ENCODE measurements at regions not wholly inside any gene's neighbourhood (a gene's known extent, or its start where the extent isn't known, plus 50 kb on each side); places are given as distances from the start of the nearest gene placed in this dataset.

GRCh38 chr22:48039326-48039725 lies 1276.9 kb downstream of the TBC1D22A start:
- no peak for DNase-seq

GRCh38 chr22:48037618-48038017 lies 1275.2 kb downstream of the TBC1D22A start:
- no peak for DNase-seq

GRCh38 chr22:48035897-48036296 lies 1273.4 kb downstream of the TBC1D22A start:
- no peak for DNase-seq

- DNase-seq, result no peak
These were observed 1269.1 kb downstream of the TBC1D22A start for GRCh38 chr22:48031589-48031988.

- DNase-seq, result no peak
These were observed 1262.6 kb downstream of the TBC1D22A start for GRCh38 chr22:48025096-48025495.

GRCh38 chr22:48021991-48022401 lies 1259.5 kb downstream of the TBC1D22A start:
- no peak for DNase-seq

GRCh38 chr22:48018346-48018745 lies 1255.9 kb downstream of the TBC1D22A start:
- peak; percentile 49 for DNase-seq

- no peak for DNase-seq
These were observed 1253.3 kb downstream of the TBC1D22A start for GRCh38 chr22:48015701-48016100.

- no peak for DNase-seq
These were observed 1242.5 kb downstream of the TBC1D22A start for GRCh38 chr22:48004936-48005335.

- DNase-seq, result no peak
These were observed 1241.6 kb downstream of the TBC1D22A start for GRCh38 chr22:48004038-48004437.

- no peak for DNase-seq
These were observed 1238.7 kb downstream of the TBC1D22A start for GRCh38 chr22:48001101-48001500.

GRCh38 chr22:47997612-47998011 lies 1235.2 kb downstream of the TBC1D22A start:
- DNase-seq, result no peak

- DNase-seq, result no peak
These were observed 1234.7 kb downstream of the TBC1D22A start for GRCh38 chr22:47997052-47997590.

GRCh38 chr22:47996446-47996857 lies 1234.0 kb downstream of the TBC1D22A start:
- no peak for DNase-seq

- DNase-seq, result no peak
These were observed 1233.3 kb downstream of the TBC1D22A start for GRCh38 chr22:47995718-47996117.

GRCh38 chr22:47995264-47995627 lies 1232.8 kb downstream of the TBC1D22A start:
- no peak for DNase-seq

- no peak for DNase-seq
These were observed 1232.3 kb downstream of the TBC1D22A start for GRCh38 chr22:47994601-47995263.

GRCh38 chr22:47994045-47994444 lies 1231.6 kb downstream of the TBC1D22A start:
- DNase-seq, result no peak

GRCh38 chr22:47990481-47990880 lies 1228.0 kb downstream of the TBC1D22A start:
- DNase-seq, result no peak

- no peak for DNase-seq
These were observed 1225.5 kb downstream of the TBC1D22A start for GRCh38 chr22:47987885-47988515.

GRCh38 chr22:47976219-47976618 lies 1213.8 kb downstream of the TBC1D22A start:
- DNase-seq, result no peak

- DNase-seq, result no peak
These were observed 1205.4 kb downstream of the TBC1D22A start for GRCh38 chr22:47967831-47968230.

GRCh38 chr22:47966316-47966715 lies 1203.9 kb downstream of the TBC1D22A start:
- no peak for DNase-seq

- DNase-seq, result no peak
These were observed 1203.4 kb downstream of the TBC1D22A start for GRCh38 chr22:47965896-47966295.

Measured in skin of body (tissue), 1 donor.